Omental fat pad (tissue), 3 donors: ENCODE measurements at regions not wholly inside any gene's neighbourhood (a gene's known extent, or its start where the extent isn't known, plus 50 kb on each side); places are given as distances from the start of the nearest gene placed in this dataset.

Experiments
- ATAC-seq: fragments of 150-250 bp; one replicate; pipeline ENCODE4 v1.9.1; 2016; ENCODE audit warnings: mild to moderate bottlenecking, moderate library complexity; ENCODE audit not compliant: low FRiP score
- DNase-seq: peaks from one replicate; pipeline ENCODE4 v3.0.0-alpha.2; 2019; ENCODE audit warnings: low spot score
- TF ChIP-seq, protein P1 (sequence below), 3 donors: fragments of 450-650 bp; IDR thresholded peaks; one replicate each; pipeline ENCODE4 v1.5.1; 2016 to 2017; ENCODE audit warnings: antibody characterized with exemption in 3 of 3, mild to moderate bottlenecking in 3 of 3, moderate library complexity in 2 of 3

DNA sequence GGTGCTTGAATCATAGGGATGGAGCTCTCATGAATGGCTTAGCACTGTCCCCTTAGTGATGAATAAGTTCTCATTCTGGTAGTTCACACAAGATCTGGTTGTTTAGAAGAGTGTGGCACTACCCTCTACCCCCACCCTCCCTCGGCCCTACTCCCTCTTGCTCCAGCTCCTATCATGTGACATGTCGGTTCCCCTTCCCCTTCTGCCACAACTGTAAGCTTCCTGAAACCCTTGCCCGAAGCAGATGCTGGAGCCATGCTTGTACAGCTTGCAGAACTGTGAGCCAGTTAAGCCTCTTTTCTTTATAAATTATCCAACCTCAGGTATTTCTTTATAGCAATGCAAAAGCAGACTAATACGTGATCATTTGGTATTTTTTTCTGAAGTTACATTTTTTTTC lies 1012.6 kb downstream of the BCL11A start:
- TF ChIP-seq, protein P1, sequence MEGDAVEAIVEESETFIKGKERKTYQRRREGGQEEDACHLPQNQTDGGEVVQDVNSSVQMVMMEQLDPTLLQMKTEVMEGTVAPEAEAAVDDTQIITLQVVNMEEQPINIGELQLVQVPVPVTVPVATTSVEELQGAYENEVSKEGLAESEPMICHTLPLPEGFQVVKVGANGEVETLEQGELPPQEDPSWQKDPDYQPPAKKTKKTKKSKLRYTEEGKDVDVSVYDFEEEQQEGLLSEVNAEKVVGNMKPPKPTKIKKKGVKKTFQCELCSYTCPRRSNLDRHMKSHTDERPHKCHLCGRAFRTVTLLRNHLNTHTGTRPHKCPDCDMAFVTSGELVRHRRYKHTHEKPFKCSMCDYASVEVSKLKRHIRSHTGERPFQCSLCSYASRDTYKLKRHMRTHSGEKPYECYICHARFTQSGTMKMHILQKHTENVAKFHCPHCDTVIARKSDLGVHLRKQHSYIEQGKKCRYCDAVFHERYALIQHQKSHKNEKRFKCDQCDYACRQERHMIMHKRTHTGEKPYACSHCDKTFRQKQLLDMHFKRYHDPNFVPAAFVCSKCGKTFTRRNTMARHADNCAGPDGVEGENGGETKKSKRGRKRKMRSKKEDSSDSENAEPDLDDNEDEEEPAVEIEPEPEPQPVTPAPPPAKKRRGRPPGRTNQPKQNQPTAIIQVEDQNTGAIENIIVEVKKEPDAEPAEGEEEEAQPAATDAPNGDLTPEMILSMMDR (IDR thresholded peaks at IDR 0.05): no peak
- ATAC-seq: no peak
- no peak for DNase-seq

DNA sequence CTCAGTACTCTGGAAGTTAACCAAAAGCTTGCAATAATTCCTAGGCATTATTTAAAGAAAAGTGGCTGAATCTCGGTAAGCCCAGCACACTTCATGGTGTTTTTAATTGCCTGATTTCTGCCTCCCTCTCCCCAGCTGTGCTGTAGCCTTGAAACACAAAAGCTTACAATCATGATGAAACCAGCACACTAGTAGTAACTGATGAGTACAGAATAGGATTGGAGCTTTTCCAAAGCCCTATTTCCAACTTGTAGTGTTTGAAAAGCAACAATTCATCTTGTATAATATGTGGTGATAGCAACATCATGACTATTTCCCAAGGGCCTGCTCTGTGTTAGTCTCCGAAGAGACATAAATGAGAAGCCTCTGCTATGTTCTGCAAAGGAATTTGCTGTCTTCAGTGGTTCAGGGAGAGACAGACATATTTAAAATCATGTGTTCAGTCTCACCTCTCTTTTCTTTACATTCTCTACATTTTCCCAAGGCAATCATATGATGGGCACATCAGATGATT lies 1015.0 kb downstream of the BCL11A start:
- no peak for DNase-seq

DNA sequence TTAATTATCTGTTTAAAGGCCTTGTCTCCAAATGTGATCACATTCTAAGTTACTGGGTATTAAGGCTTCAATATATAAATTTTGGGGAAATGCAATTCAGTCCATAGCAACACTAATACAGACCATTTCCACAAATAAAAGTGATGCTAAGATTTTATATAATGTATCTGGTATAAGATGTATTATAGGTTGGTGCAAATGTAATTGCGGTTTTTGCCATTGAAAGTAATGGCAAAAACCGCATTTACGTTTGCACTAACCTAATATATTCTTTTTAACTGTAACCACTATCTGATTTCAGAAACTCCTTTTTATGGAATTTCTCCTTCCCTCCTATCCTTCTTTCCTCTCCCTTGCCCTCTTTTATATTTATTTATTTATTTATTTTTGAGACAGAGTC lies 1020.6 kb downstream of the BCL11A start:
- TF ChIP-seq, protein P1 (IDR thresholded peaks at IDR 0.05): no peak
- DNase-seq (no peak), ATAC-seq (no peak)

More for the DNA sequence above, 1015.0 kb downstream of the BCL11A start:
- TF ChIP-seq, protein P1 (IDR thresholded peaks at IDR 0.05): no peak
- no peak for ATAC-seq

DNA sequence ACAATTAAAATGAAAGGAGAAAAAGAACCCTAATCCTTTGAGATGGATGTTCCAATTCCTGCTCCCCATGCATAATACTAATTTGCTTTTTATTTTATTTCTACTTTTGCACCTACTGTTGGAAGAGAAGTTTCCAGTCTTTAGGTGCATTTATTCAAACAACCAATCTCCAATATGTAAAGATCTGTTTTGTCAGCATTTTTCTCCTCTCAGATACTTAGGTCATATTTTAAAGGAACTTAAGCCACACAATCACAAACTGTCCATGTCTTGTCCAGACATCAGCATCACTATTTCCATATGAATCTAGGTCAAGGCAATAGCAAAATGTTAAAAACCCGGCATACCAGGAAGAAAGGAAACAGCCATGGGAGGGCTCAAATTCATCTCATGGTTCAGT lies 1023.2 kb downstream of the BCL11A start:
- ATAC-seq (no peak), DNase-seq (no peak)
- TF ChIP-seq, protein P1 (IDR thresholded peaks at IDR 0.05): no peak

DNA sequence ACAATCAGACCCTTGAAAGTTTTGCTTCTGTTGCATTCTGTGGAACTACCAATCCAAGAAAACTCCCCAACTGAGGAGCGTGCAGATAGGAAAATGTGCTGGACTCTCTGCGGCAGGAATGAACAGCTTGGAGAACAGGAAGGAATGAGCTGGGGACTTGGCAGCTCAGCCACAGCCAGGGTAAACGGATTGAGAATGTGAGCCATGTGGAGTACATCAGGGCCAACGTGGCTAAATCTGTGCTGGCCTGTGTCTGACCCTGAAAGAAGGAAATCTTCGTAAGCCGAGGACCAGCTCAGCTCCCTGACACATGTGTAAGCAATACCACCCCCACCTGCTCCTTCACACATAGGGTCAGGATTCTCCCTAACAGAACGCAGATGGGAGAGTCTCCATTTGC lies 1023.7 kb downstream of the BCL11A start:
- DNase-seq: no peak
- ATAC-seq: no peak
- TF ChIP-seq, protein P1 (IDR thresholded peaks at IDR 0.05): no peak

DNA sequence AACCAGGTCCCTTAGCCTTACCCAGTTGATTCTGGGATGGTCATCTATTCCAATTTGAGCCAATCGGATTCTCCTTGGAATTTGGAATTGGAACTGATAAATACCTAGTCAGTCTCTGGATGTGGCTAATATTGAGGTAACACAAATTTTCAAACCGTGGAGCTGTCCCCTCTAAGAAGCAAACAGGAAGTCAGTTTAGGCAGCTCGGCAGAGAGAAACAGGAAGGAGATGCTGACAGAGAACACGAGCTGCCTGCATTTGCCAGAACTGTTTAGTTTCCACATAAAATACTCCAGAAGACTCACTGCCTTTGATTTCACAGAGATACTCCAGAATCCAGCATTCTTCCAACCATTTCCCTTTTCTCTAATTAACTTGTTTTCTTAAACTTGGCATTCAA lies 1024.9 kb downstream of the BCL11A start:
- TF ChIP-seq, protein P1 (IDR thresholded peaks at IDR 0.05): no peak
- ATAC-seq: no peak
- no peak for DNase-seq

DNA sequence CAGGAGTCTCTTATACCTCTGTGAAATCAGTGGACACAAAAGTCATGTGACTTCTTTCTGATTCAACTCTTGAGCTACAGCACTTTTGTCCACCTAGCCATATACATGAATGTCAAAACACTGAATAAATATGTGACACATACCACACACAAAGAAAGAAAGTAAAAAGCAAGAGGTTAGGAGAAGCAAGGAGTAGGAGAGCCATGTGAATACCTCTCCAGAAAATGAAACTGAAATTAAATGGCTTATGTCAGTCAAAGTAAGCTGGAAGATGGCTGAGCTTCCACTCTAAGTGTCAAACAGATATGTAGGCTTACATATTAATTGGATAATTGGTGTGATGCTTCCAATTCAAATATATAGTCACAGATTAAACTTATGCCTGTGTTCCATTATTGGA lies 1050.5 kb downstream of the BCL11A start:
- ATAC-seq (no peak), DNase-seq (no peak)
- TF ChIP-seq, protein P1 (IDR thresholded peaks at IDR 0.05): no peak
